HG03565 (cell line): ENCODE measurements at regions not wholly inside any gene's neighbourhood (a gene's known extent, or its start where the extent isn't known, plus 50 kb on each side); places are given as distances from the start of the nearest gene placed in this dataset.

Experiments used
- ATAC-seq: cut with Tn5 transposase; IDR thresholded peaks from one replicate; pipeline ENCODE4 v1.9.1; 2021; ENCODE audit warnings: mild to moderate bottlenecking, moderate library complexity; ENCODE audit not compliant: unreplicated experiment

DNA sequence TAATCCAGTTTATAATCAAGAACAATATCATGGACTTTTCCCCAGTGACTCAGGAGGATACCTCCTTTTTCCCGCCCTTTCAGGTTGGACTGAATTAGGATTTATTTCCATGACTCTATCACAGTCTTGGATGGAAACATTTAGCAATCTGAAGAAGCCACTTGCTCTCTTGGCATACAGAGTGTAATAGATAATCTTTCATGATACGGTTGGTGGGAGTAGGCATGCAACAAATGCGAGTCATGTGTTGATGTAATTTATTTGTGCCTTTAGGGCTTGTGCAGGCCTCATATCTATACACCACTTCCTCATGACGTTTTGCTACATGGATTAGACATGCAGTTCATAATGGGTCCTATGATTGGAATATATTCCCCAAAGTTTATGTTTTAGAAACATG lies 54.2 kb upstream of the MCTP2 start:
- no peak for ATAC-seq

GRCh38 chr15:94175420-94175819 lies 55.9 kb upstream of the MCTP2 start:
- ATAC-seq, result no peak

DNA sequence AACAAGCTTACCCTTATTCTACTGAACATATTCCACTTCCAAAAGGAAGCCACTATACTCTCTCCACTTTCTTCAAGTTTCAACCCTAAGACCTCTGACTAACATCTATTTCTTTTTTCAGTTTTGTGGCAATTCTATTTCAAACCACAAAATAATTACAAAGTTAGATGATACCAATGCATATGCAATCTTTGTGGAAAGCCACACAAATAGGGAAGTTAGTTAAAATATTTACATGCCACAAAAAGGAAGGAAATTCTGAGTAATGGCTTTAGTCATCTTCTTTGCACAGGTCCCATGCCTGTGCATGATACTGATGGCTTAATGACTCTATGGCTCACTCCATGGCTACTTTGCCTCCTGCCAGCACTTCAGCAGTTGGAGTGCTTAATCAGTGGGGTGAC lies 57.0 kb upstream of the MCTP2 start:
- peak; percentile 92 for ATAC-seq

DNA sequence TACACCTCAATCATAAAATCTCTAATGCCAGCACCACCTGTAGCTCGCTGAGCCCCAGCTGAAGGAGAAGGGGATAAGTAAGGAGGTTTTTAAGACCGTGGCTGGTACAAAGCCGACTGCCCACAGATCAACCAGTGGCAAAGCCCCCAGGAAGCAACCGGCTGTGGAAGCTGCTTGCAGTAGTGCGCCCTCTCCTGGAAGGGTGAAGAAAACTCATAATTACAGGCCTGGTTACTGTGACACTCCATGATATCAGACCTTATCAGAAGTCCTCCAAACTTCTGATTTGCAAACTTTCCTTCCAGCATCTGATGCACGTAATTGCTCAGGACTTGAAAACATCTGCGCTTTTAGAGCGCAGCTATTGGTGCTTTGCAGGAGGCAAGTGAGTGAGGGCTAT lies 63.1 kb upstream of the MCTP2 start:
- no peak for ATAC-seq

DNA sequence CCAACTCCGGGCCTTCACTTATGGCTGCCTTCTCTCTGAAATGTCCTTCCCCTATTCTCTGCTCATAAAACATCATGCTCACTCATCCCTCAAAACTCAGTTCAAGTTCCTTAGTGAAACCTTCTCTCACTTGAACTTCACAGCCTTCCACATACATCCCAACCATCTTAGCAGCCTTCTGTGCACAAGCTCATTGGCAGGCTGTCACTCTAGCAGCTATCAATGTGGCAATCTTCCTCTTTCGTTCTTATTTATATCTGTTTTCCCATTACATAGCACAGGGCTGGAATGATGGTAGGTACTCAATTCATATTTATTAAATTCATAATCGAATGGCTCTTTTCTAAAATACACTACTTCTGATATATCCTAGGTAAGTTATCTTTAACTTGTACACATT lies 66.4 kb upstream of the MCTP2 start:
- ATAC-seq, result no peak

- ATAC-seq, result peak; percentile 64
Observed at GRCh38 chr15:94164202-94164807, 67.1 kb upstream of the MCTP2 start.

- ATAC-seq, result no peak
Observed at GRCh38 chr15:94162939-94163338, 68.4 kb upstream of the MCTP2 start.

GRCh38 chr15:94154255-94154654 lies 77.1 kb upstream of the MCTP2 start:
- no peak for ATAC-seq

GRCh38 chr15:94145046-94145445 lies 86.3 kb upstream of the MCTP2 start:
- no peak for ATAC-seq

DNA sequence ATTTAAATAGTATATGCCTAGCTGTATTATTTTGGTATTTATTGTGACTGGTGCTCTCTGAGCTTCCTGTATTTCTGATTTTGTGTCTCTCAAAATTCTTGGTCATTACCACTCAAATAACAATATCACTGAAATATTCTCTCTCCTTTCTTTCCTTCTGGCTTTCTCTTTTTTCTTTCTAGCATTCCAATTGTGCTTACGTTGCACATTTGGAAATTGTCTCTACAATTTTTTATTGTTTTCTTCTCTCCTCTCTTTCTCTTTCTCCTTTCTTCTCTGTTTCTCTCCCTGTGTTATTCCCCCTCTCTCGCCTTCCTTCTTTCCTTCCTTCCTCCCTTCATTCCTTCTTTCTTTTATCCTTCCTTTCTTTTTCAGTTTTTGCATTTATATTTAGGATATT lies 89.6 kb upstream of the MCTP2 start:
- no peak for ATAC-seq

DNA sequence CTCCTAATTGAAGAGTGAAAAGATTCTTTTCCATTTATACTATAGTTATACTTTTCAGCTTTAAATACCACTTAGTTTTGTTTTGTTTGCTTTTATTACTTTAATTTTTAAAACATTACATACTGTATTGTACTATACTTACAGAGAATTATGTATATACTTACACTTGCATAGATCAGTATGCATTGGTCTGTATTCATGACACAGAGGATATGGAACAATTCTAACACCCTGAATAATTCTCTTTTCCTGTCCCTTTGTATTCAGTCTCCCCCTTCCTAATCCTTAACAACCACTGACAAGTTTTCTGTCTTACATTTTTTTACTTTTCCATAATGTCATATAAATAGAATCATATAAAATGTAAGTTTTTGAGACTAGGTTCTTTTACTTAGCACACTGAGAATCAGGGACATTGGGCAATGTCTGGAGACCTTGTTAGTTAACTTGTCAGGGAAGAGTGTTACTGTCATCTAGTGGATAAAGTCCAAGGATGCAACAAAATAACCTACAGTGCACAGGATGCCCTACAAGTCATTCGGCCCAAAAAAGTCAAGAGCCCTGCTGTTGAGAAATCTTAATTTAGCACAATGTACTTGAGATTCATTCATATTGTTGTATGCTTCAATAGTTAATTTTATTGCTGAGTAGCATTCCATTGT lies 95.7 kb upstream of the MCTP2 start:
- no peak for ATAC-seq

DNA sequence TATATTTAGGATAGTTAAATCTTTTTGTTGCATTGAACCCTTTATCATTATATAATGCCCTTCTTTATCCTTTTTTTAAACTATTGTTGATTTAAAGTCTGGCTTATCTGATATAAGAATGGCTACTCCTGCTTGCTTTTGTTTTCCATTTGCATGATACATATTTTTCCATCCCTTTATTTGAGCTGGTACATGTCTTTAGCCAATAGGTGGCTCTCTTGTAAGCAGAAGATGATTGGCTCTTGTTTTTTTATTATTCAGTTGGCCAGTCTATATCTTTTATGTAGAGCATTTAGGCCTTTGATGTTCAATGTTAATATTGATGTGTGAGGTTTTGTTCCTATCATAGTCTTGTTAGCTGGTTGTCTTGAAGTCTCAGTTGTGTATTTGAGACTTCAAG lies 99.5 kb upstream of the MCTP2 start:
- ATAC-seq, result no peak

- ATAC-seq, result no peak
Observed at GRCh38 chr15:94130504-94130903, 100.9 kb upstream of the MCTP2 start.

GRCh38 chr15:94127006-94127405 lies 104.4 kb upstream of the MCTP2 start:
- ATAC-seq, result no peak

DNA sequence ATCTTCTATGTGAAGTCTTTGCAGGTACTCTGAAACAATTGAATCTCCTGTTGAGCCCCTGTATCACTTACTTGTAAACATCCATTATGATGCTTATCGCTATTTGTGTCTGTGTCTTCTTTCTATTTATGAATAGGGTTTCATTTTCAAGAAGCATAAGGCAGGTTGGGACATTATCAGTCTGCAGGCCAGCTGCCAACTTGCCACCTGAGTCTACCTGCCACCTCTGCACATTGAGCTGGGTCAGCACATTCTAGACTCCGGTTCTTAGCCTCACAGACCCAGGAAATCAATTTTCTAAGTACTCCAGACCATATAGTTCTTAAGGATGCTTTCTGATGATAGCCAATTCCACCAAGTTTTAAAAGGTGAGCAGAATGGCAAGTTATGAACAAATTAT lies 105.7 kb upstream of the MCTP2 start:
- no peak for ATAC-seq

DNA sequence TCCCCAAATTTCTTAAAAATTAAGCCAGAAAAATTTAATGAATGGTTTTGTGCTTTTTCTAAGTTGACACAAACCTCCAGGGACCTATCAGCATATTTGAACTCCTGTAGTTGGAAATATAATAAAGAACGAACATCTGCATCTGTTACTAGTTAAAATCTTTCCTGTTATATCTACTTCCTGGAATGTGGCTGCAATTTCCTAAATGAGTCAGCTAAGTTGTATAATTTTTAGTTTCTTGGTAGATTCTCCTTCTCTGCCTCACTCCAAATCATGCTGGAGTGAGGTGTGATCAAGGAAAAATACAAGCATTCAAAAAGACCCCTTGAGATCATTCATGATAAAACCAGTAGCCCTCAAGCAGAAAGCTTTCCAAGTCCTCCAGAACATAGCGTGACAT lies 106.2 kb upstream of the MCTP2 start:
- no peak for ATAC-seq

DNA sequence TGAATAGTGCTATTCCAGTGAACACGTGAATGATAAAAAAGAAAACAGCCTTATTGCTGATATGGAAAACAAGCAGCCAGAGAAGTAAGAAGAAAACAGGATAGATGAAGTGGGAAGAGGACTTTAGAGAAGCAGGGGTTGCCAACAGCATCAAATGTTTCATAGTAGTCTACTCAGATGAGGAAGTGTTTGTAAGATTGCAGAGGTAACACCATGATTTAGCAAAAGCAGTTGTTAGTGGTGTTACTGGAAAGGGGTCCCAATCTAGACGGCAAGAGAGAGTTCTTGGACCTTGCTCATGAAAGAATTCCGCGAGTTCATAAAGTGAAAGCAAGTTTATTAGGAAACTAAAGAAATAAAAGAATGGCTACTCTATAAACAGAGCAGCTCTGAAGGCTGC lies 108.8 kb upstream of the MCTP2 start:
- no peak for ATAC-seq

DNA sequence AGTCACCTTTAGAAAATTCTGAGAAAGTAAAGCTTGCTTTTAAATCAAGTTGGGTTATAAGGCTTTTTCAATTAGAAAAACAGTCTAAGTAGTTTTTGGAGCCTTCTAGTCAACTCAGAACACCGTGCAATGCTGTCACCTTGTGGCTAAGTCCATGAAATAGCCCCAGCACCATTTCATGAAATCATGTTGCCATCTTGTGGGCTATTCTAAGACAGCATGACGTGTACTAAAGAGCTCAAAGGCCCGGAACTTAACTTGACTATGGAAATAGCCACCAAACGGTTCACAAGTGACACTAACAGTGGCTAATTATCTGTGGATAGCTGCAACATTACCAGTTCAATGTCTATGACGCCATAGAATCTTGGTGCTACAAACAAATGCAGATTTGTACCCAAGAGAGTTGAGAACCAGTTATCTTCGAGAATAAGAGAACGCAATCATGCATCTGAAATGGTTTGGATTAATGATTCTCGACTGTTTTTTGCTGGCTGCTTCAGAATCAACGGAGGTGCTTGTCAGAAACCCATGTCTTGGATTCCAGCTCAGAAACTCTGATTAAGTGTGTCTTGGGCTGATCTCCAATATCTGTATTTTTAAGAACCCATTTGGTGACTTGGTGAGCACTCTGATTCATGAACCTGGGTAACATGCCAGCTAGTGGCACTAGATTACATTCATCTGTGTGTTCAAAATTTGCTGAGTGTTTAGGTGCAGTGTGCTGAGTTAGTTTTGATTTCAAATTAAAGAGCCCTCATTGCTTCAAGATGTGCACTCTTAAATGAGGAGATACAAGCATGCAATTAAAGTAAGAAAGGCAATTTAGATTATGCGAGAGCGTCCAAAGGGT lies 111.2 kb upstream of the MCTP2 start:
- peak; percentile 100 for ATAC-seq

DNA sequence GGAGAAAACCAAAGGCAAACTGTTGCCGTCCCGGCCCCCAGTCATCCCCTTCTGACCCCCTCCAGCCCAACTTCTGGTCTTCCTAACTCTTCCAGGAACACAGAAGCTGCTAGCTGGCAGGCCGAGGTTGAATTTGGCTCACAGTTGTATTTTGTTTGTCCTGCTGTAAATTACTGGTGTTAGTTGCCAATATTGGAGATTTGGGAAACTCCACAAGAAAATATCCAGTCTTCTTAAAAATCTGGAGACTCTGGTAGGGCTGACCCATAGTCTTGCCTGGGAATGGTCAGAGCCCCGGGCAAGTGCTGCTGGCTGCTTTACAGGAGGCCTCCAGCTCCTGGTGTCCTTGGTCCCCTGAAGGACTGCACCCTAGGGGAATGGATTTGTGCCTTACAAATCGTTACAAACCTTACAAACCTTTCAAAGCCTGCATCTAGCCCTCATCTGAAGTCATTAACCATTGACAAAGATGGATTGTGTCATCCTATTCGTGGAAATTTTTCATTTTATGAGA lies 112.0 kb upstream of the MCTP2 start:
- no peak for ATAC-seq

DNA sequence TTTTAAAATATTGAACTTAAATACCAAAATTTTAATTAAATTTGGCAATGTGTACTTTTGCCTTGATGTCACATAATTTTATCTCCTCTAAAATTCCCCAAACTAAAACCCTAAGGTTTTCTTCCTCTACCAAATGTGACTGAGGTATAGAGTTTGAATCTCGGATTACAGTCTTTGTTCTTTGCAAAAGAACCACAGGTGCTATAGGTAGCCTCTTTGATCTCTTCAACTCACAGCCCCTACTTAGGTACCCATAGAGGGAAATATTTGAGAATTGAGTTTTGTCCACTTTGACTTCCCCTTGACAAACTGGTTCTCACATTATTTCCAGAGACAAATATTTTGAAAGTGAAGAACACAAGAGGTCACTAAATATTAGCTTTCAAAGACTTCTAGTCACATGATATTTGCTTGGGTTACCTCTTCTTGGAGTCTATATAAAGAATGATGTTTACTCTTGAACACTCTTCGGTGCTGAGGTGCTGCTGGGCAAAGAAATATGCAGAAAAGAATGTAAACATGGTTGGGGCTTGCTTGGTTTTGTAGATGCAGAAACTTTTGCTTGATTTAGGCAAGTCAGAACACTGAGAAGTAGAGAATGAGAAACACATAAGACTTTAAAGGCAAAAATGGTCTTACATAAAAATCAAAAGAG lies 120.8 kb upstream of the MCTP2 start:
- ATAC-seq, result no peak

- ATAC-seq, result no peak
Observed at GRCh38 chr15:94107652-94108051, 123.7 kb upstream of the MCTP2 start.
